ENCODE measurements at regions not wholly inside any gene's neighbourhood (a gene's known extent, or its start where the extent isn't known, plus 50 kb on each side); places are given as distances from the start of the nearest gene placed in this dataset.

GRCh38 chr2:161488131-161488699 lies 72.1 kb downstream of the TBR1 start:
- H3K36me3 ChIP-seq (ENCODE audit: control insufficient read depth in 2 of 2, extremely low read depth in 1 of 2, insufficient read depth in 2 of 2, low read length in 2 of 2): no peaks in the 10 kb centered on the region
- H2AFZ ChIP-seq (ENCODE audit: low read depth, low read length): no peak overlapping the region
- DNase-seq (ENCODE audit: low read depth, low spot score) (no peak), FAIRE-seq (no peak)
- H3K79me2 ChIP-seq (ENCODE audit: control insufficient read depth, insufficient read depth, low read length): no peaks in the 10 kb centered on the region
- no peaks in the 10 kb centered on the region for H3K27me3 ChIP-seq (ENCODE audit: control insufficient read depth in 2 of 2, insufficient read depth in 2 of 2, low read length in 2 of 2)
- no TSS peak for BruUV-seq (replicated peaks)
- no peaks in the 10 kb centered on the region for H3K4me1 ChIP-seq (ENCODE audit: control insufficient read depth, extremely low read depth, insufficient read depth, low read length)
- no peaks in the 10 kb centered on the region for H4K20me1 ChIP-seq (replicated peaks; ENCODE audit: control insufficient read depth, extremely low read depth, insufficient read depth, low read length)
- no peaks in the 10 kb centered on the region for H3K9me3 ChIP-seq (replicated peaks; ENCODE audit: control insufficient read depth, insufficient read depth, low read length)
- no peak overlapping the region for H3K27ac ChIP-seq (ENCODE audit: insufficient read depth, low read depth, low read length)
- H3K9ac ChIP-seq (replicated peaks; ENCODE audit: extremely low read depth, insufficient read depth, low read length): no peak overlapping the region
- TF ChIP-seq CTCF (IDR thresholded peaks at IDR 0.05; ENCODE audit: extremely low read depth in 1 of 2, insufficient read depth in 1 of 2, low read depth in 1 of 2, low read length in 2 of 2) (no peak), GATA2 (IDR thresholded peaks at IDR 0.05; ENCODE audit: insufficient read depth, insufficient read length, low read depth, low read length) (no peak), MYC (IDR thresholded peaks at IDR 0.05; ENCODE audit: low read depth, low read length) (no peak)
- ChIA-PET POLR2A (no interaction called here), CTCF (no interaction called here)
- H3K9me1 ChIP-seq (replicated peaks; ENCODE audit: control insufficient read depth, extremely low read depth, insufficient read depth, low read length): no peaks in the 10 kb centered on the region
- intact Hi-C loops (cut with micrococcal nuclease): no loop called here
- no peak overlapping the region for H3K4me2 ChIP-seq (ENCODE audit: insufficient read depth, low read length)
- dilution Hi-C loops (cut with MboI; ENCODE audit: extremely low pct_ligation_motif_present, low sequenced_read_pairs): no loop called here
- no peak overlapping the region for H3K4me3 ChIP-seq (replicated peaks in 1 of 3; ENCODE audit: insufficient read depth in 1 of 3, low read depth in 1 of 3, low read length in 3 of 3)

GRCh38 chr2:161488879-161489278 lies 72.8 kb downstream of the TBR1 start:
- DNase-seq (ENCODE audit: low read depth, low spot score) (no peak), FAIRE-seq (no peak)
- no peaks in the 10 kb centered on the region for H3K9me3 ChIP-seq (replicated peaks; ENCODE audit: control insufficient read depth, insufficient read depth, low read length)
- H3K4me2 ChIP-seq (ENCODE audit: insufficient read depth, low read length): no peak overlapping the region
- TF ChIP-seq MAX (IDR thresholded peaks at IDR 0.05; ENCODE audit: insufficient read depth, insufficient read length) (no peak), POLR2A (IDR thresholded peaks at IDR 0.05; ENCODE audit: low read depth, low read length) (no peak), MYC (IDR thresholded peaks at IDR 0.05; ENCODE audit: low read depth, low read length) (no peak), JUN (IDR thresholded peaks at IDR 0.05; ENCODE audit: borderline replicate concordance, insufficient read depth, insufficient read length, low read depth) (no peak), CTCF (IDR thresholded peaks at IDR 0.05; ENCODE audit: extremely low read depth in 1 of 2, insufficient read depth in 1 of 2, low read depth in 1 of 2, low read length in 2 of 2) (no peak), POLR2AphosphoS5 (IDR thresholded peaks at IDR 0.05; ENCODE audit: insufficient read depth, low read depth, low read length) (no peak), FOS (IDR thresholded peaks at IDR 0.05; ENCODE audit: borderline replicate concordance, insufficient read depth, low read length) (no peak), GATA2 (IDR thresholded peaks at IDR 0.05; ENCODE audit: insufficient read depth, insufficient read length, low read depth, low read length) (no peak), EZH2 (IDR thresholded peaks at IDR 0.05; ENCODE audit: borderline replicate concordance, low read depth, low read length, severe bottlenecking) (no peak)
- no peak overlapping the region for H3K9ac ChIP-seq (replicated peaks; ENCODE audit: extremely low read depth, insufficient read depth, low read length)
- H3K27ac ChIP-seq (ENCODE audit: insufficient read depth, low read depth, low read length): no peak overlapping the region
- no peaks in the 10 kb centered on the region for H3K4me1 ChIP-seq (ENCODE audit: control insufficient read depth, extremely low read depth, insufficient read depth, low read length)
- no peaks in the 10 kb centered on the region for H3K79me2 ChIP-seq (ENCODE audit: control insufficient read depth, insufficient read depth, low read length)
- intact Hi-C loops (cut with micrococcal nuclease) (no loop called here), dilution Hi-C loops (cut with MboI; ENCODE audit: extremely low pct_ligation_motif_present, low sequenced_read_pairs) (no loop called here)
- BruUV-seq (replicated peaks): no TSS peak
- no peaks in the 10 kb centered on the region for H3K36me3 ChIP-seq (ENCODE audit: control insufficient read depth in 2 of 2, extremely low read depth in 1 of 2, insufficient read depth in 2 of 2, low read length in 2 of 2)
- no peaks in the 10 kb centered on the region for H3K27me3 ChIP-seq (ENCODE audit: control insufficient read depth in 2 of 2, insufficient read depth in 2 of 2, low read length in 2 of 2)
- no peaks in the 10 kb centered on the region for H4K20me1 ChIP-seq (replicated peaks; ENCODE audit: control insufficient read depth, extremely low read depth, insufficient read depth, low read length)
- CTCF ChIA-PET: no interaction called here
- POLR2A ChIA-PET: no interaction called here
- H3K9me1 ChIP-seq (replicated peaks; ENCODE audit: control insufficient read depth, extremely low read depth, insufficient read depth, low read length): no peaks in the 10 kb centered on the region
- H3K4me3 ChIP-seq (replicated peaks in 1 of 3; ENCODE audit: insufficient read depth in 1 of 3, low read depth in 1 of 3, low read length in 3 of 3): no peak overlapping the region
- no peak overlapping the region for H2AFZ ChIP-seq (ENCODE audit: low read depth, low read length)
